Gastrocnemius medialis (tissue), 4 donors: ENCODE measurements at regions not wholly inside any gene's neighbourhood (a gene's known extent, or its start where the extent isn't known, plus 50 kb on each side); places are given as distances from the start of the nearest gene placed in this dataset.

Experiments
- POLR2A ChIP-seq, 2 donors: fragments of 450-650 bp; IDR thresholded peaks; one replicate each; pipeline ENCODE4 v1.6.1; 2017; ENCODE audit warnings: antibody characterized with exemption in 2 of 2, mild to moderate bottlenecking in 2 of 2, moderate library complexity in 2 of 2
- TF ChIP-seq, protein P1 (sequence below), 5 experiments: fragments of 450-650 bp in 3 of 5; fragments of 200-600 bp in 2 of 5; sonication (generic) in 2 of 5; IDR thresholded peaks in 4 of 5; conservative IDR thresholded peaks in 1 of 5; 1 replicate in 4 of 5; 2 replicates in 1 of 5; pipeline ENCODE4 v1.5.1; 2016 to 2019; ENCODE audit warnings: antibody characterized with exemption in 5 of 5, mild to moderate bottlenecking in 3 of 5, moderate library complexity in 3 of 5

DNA sequence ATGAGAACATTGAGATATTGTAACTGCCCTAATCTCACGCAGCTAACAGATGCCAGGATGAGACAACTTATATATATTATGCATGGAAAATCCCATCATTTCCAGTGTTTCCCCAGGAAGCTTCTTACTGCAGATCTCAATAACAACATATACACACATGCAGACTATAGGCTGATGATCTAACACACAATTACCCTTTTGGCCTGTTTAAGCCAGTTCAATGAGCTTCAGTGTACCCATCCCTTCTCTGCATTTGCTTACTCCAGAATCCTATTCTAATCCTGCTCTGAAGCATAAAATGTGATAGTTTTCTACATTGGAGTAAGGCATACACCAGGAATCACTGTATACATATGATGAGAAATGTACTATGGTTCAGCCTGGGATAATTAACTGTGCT, 489.4 kb downstream of the SUCLA2 start:
- TF ChIP-seq, protein P1, sequence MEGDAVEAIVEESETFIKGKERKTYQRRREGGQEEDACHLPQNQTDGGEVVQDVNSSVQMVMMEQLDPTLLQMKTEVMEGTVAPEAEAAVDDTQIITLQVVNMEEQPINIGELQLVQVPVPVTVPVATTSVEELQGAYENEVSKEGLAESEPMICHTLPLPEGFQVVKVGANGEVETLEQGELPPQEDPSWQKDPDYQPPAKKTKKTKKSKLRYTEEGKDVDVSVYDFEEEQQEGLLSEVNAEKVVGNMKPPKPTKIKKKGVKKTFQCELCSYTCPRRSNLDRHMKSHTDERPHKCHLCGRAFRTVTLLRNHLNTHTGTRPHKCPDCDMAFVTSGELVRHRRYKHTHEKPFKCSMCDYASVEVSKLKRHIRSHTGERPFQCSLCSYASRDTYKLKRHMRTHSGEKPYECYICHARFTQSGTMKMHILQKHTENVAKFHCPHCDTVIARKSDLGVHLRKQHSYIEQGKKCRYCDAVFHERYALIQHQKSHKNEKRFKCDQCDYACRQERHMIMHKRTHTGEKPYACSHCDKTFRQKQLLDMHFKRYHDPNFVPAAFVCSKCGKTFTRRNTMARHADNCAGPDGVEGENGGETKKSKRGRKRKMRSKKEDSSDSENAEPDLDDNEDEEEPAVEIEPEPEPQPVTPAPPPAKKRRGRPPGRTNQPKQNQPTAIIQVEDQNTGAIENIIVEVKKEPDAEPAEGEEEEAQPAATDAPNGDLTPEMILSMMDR (IDR thresholded peaks at IDR 0.05 in 4 of 5, conservative IDR thresholded peaks at IDR 0.05 in 1 of 5): no peak
- no peak for TF ChIP-seq POLR2A (IDR thresholded peaks at IDR 0.05)
